Endothelial cell of umbilical vein (primary cell): ENCODE measurements at regions not wholly inside any gene's neighbourhood (a gene's known extent, or its start where the extent isn't known, plus 50 kb on each side); places are given as distances from the start of the nearest gene placed in this dataset.

Experiments
- BruUV-seq: library from RNA; stranded (reverse); fragments of 400-500 nt; replicated peaks from 2 replicates; lab custom pipeline; 2021; lab: Mats Ljungman, UMichigan
- CTCF ChIA-PET: fragments of 300-600, 350-600 bp; sonication (Branson Sonifier 250); formaldehyde crosslinking; loops from one replicate; lab custom pipeline; 2021; ENCODE audit warnings: antibody characterized with exemption, inconsistent platforms; lab: Charles Lee
- POLR2A ChIA-PET: fragments of 300-600, 350-600 bp; sonication (Branson Sonifier 250); formaldehyde crosslinking; loops from one replicate; lab custom pipeline; 2021; ENCODE audit warnings: antibody characterized with exemption, inconsistent platforms; lab: Charles Lee
- DNase-seq: peaks from one replicate; pipeline ENCODE4 v3.0.0-alpha.2; 2011; ENCODE audit warnings: low read depth, low spot score
- FAIRE-seq: peaks from 2 replicates; lab custom pipeline; 2011; peaks lifted over from hg19 to GRCh38; lab: Jason Lieb, UNC
- H2AFZ ChIP-seq: 2 replicates; pipeline ENCODE4 v1.6.0; 2012; ENCODE audit warnings: low read depth, low read length, control low read depth, inconsistent platforms
- H3K27ac ChIP-seq: 2 replicates; pipeline ENCODE4 v1.5.1; 2011; ENCODE audit warnings: low read depth, mild to moderate bottlenecking, control low read depth, low read length, moderate library complexity; ENCODE audit not compliant: insufficient read depth
- H3K27me3 ChIP-seq, 2 experiments: 2 replicates each; pipeline versions ENCODE4 v1.6.0 to v1.6.1; 2011; ENCODE audit warnings: low read length in 2 of 2, mixed read lengths in 1 of 2; ENCODE audit not compliant: control insufficient read depth in 2 of 2, insufficient read depth in 2 of 2
- H3K36me3 ChIP-seq, 2 experiments: 2 replicates in 1 of 2; 3 replicates in 1 of 2; pipeline ENCODE4 v1.5.1; 2011; ENCODE audit warnings: low read length in 2 of 2, mild to moderate bottlenecking in 1 of 2, moderate library complexity in 1 of 2; ENCODE audit not compliant: control insufficient read depth in 2 of 2, insufficient read depth in 2 of 2; ENCODE audit errors: extremely low read depth in 1 of 2
- H3K4me1 ChIP-seq: 3 replicates; pipeline ENCODE4 v1.5.1; 2011; ENCODE audit warnings: mild to moderate bottlenecking, low read length; ENCODE audit not compliant: control insufficient read depth, insufficient read depth; ENCODE audit errors: extremely low read depth
- H3K4me2 ChIP-seq: 2 replicates; pipeline ENCODE4 v1.6.1; 2011; ENCODE audit warnings: low read length, control low read depth, mixed read lengths; ENCODE audit not compliant: insufficient read depth
- H3K4me3 ChIP-seq, 3 experiments: fragments of 200-600 bp in 1 of 3; sonication (generic), shearing (Covaris generic) in 1 of 3; replicated peaks in 1 of 3; 2 replicates each; pipeline ENCODE4 v1.5.1; 2011 to 2016; ENCODE audit warnings: control low read depth in 3 of 3, low read length in 3 of 3, mild to moderate bottlenecking in 2 of 3, inconsistent platforms in 1 of 3, low read depth in 1 of 3, moderate library complexity in 1 of 3; ENCODE audit not compliant: insufficient read depth in 1 of 3
- H3K79me2 ChIP-seq: 2 replicates; pipeline ENCODE4 v1.6.0; 2012; ENCODE audit warnings: low read length, inconsistent platforms; ENCODE audit not compliant: control insufficient read depth, insufficient read depth
- H3K9ac ChIP-seq: replicated peaks from 2 replicates; pipeline ENCODE3; 2011; ENCODE audit warnings: low read length, control low read depth; ENCODE audit not compliant: insufficient read depth; ENCODE audit errors: extremely low read depth
- H3K9me1 ChIP-seq: replicated peaks from 3 replicates; pipeline ENCODE4 v1.6.0; 2011; ENCODE audit warnings: mild to moderate bottlenecking, low read length; ENCODE audit not compliant: control insufficient read depth, insufficient read depth; ENCODE audit errors: extremely low read depth
- H3K9me3 ChIP-seq: replicated peaks from 2 replicates; pipeline ENCODE4 v1.5.1; 2012; ENCODE audit warnings: low read length, inconsistent platforms; ENCODE audit not compliant: control insufficient read depth, insufficient read depth
- H4K20me1 ChIP-seq: replicated peaks from 2 replicates; pipeline ENCODE3; 2011; ENCODE audit warnings: mild to moderate bottlenecking, low read length; ENCODE audit not compliant: control insufficient read depth, insufficient read depth; ENCODE audit errors: extremely low read depth
- EZH2 ChIP-seq: IDR thresholded peaks from 2 replicates; pipeline ENCODE4 v1.6.1; 2012; ENCODE audit warnings: borderline replicate concordance, low read depth, mild to moderate bottlenecking, moderate library complexity, low read length, inconsistent platforms; ENCODE audit not compliant: severe bottlenecking
- FOS ChIP-seq: IDR thresholded peaks from 2 replicates; pipeline ENCODE4 v1.6.1; 2011; ENCODE audit warnings: mild to moderate bottlenecking, low read length, moderate library complexity, borderline replicate concordance; ENCODE audit not compliant: insufficient read depth
- GATA2 ChIP-seq: IDR thresholded peaks from 2 replicates; pipeline ENCODE4 v1.7.0; 2011; ENCODE audit warnings: low read depth, mild to moderate bottlenecking, moderate library complexity, mixed read lengths, low read length; ENCODE audit not compliant: insufficient read length, insufficient read depth
- JUN ChIP-seq: IDR thresholded peaks from 2 replicates; pipeline ENCODE4 v1.6.1; 2011; ENCODE audit warnings: borderline replicate concordance, low read depth; ENCODE audit not compliant: insufficient read length, insufficient read depth
- MYC ChIP-seq: IDR thresholded peaks from one replicate; pipeline ENCODE4 v1.6.1; 2011; ENCODE audit warnings: mild to moderate bottlenecking, low read depth, low read length
- POLR2A ChIP-seq: IDR thresholded peaks from 2 replicates; pipeline ENCODE4 v1.6.1; 2012; ENCODE audit warnings: low read depth, mild to moderate bottlenecking, control low read depth, low read length
- POLR2AphosphoS5 ChIP-seq: IDR thresholded peaks from 2 replicates; pipeline ENCODE4 v1.6.1; 2012; ENCODE audit warnings: low read depth, mild to moderate bottlenecking, control low read depth, low read length, moderate library complexity; ENCODE audit not compliant: insufficient read depth
- dilution Hi-C: fragments of 300-500 bp; cut with MboI; formaldehyde crosslinking; loops from one replicate; pipeline ENCODE4 v1.15.0; 2019; ENCODE audit warnings: low sequenced_read_pairs; ENCODE audit not compliant: extremely low pct_ligation_motif_present
- intact Hi-C: fragments of 100-400 bp; cut with micrococcal nuclease; formaldehyde crosslinking; loops from one replicate; pipeline ENCODE4 v1.10.0; 2022
- TF ChIP-seq, protein P1 (sequence below), 2 donors: IDR thresholded peaks; 1 replicate in 1 of 2; 2 replicates in 1 of 2; pipeline ENCODE4 v1.5.1; 2011; ENCODE audit warnings: low read length in 2 of 2, mild to moderate bottlenecking in 2 of 2, moderate library complexity in 2 of 2, control low read depth in 1 of 2, inconsistent platforms in 1 of 2, low read depth in 1 of 2; ENCODE audit not compliant: insufficient read depth in 1 of 2; ENCODE audit errors: extremely low read depth in 1 of 2
- TF ChIP-seq, protein P2 (sequence below): IDR thresholded peaks from 2 replicates; pipeline ENCODE4 v1.6.1; 2011; ENCODE audit not compliant: insufficient read depth, insufficient read length

DNA sequence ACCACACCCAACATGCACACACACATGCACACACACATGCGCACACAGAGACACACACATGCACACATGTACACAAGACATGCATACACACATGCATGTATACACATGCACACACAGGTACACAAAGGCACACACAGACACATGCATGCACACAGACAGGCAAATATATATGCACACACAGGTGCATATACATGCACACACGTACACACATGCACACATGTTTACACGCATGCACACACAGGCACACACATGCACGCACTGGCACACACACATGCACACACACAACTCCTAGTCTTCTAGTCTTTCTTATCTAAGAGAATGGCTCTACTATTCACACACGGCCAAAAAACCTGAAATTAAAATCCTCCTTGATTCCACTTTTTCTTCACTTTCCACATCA, 222.7 kb upstream of the PLD5 start:
- TF ChIP-seq MYC, result no peak
- no peak for TF ChIP-seq POLR2AphosphoS5
- TF ChIP-seq FOS, result no peak
- TF ChIP-seq EZH2, result no peak
- TF ChIP-seq GATA2, result no peak
- TF ChIP-seq, protein P1, sequence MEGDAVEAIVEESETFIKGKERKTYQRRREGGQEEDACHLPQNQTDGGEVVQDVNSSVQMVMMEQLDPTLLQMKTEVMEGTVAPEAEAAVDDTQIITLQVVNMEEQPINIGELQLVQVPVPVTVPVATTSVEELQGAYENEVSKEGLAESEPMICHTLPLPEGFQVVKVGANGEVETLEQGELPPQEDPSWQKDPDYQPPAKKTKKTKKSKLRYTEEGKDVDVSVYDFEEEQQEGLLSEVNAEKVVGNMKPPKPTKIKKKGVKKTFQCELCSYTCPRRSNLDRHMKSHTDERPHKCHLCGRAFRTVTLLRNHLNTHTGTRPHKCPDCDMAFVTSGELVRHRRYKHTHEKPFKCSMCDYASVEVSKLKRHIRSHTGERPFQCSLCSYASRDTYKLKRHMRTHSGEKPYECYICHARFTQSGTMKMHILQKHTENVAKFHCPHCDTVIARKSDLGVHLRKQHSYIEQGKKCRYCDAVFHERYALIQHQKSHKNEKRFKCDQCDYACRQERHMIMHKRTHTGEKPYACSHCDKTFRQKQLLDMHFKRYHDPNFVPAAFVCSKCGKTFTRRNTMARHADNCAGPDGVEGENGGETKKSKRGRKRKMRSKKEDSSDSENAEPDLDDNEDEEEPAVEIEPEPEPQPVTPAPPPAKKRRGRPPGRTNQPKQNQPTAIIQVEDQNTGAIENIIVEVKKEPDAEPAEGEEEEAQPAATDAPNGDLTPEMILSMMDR (IDR thresholded peaks at IDR 0.05; ENCODE audit: extremely low read depth in 1 of 2, insufficient read depth in 1 of 2, low read depth in 1 of 2, low read length in 2 of 2), result no peak
- TF ChIP-seq JUN, result no peak
- TF ChIP-seq, protein P2, sequence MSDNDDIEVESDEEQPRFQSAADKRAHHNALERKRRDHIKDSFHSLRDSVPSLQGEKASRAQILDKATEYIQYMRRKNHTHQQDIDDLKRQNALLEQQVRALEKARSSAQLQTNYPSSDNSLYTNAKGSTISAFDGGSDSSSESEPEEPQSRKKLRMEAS, result no peak
- TF ChIP-seq POLR2A, result no peak
- Histone ChIP-seq H3K36me3 (no peaks in the 10 kb centered on the region), H3K4me1 (no peaks in the 10 kb centered on the region), H3K27me3 (no peaks in the 10 kb centered on the region), H4K20me1 (no peaks in the 10 kb centered on the region), H3K9ac (no peak overlapping the region), H3K4me3 (no peak overlapping the region), H3K4me2 (no peak overlapping the region), H3K9me1 (no peaks in the 10 kb centered on the region), H3K79me2 (no peaks in the 10 kb centered on the region), H2AFZ (no peak overlapping the region), H3K27ac (no peak overlapping the region), H3K9me3 (no peaks in the 10 kb centered on the region)
- DNase-seq, result no peak
- dilution Hi-C loops, result no loop called here
- BruUV-seq, result no TSS peak
- ChIA-PET CTCF (no interaction called here), POLR2A (no interaction called here)
- intact Hi-C loops, result no loop called here
- no peak for FAIRE-seq
